Keratinocyte (primary cell): ENCODE measurements at regions not wholly inside any gene's neighbourhood (a gene's known extent, or its start where the extent isn't known, plus 50 kb on each side); places are given as distances from the start of the nearest gene placed in this dataset.

Experiments used
- DNase-seq: peaks from one replicate; pipeline ENCODE4 v3.0.0-alpha.2; 2011; ENCODE audit warnings: low read depth, missing footprints, low spot score
- FAIRE-seq: peaks from 2 replicates; lab custom pipeline; 2011; peaks lifted over from hg19 to GRCh38; lab: Jason Lieb, UNC
- H2AFZ ChIP-seq: 2 replicates; pipeline ENCODE4 v1.6.0; 2012; ENCODE audit warnings: low read length, control low read depth, inconsistent platforms; ENCODE audit not compliant: control insufficient read depth
- H3K27ac ChIP-seq: 2 replicates; pipeline ENCODE4 v1.5.1; 2011; ENCODE audit warnings: low read length; ENCODE audit not compliant: control insufficient read depth, insufficient read depth
- H3K27me3 ChIP-seq: 3 replicates; pipeline ENCODE4 v1.6.0; 2011; ENCODE audit warnings: low read length; ENCODE audit not compliant: control insufficient read depth, insufficient read depth; ENCODE audit errors: extremely low read depth
- H3K36me3 ChIP-seq, 2 experiments: 2 replicates in 1 of 2; 3 replicates in 1 of 2; pipeline ENCODE4 v1.5.1; 2011; ENCODE audit warnings: low read length in 2 of 2, mild to moderate bottlenecking in 1 of 2; ENCODE audit not compliant: control insufficient read depth in 2 of 2, insufficient read depth in 2 of 2; ENCODE audit errors: extremely low read depth in 1 of 2
- H3K4me1 ChIP-seq: 3 replicates; pipeline ENCODE4 v1.5.1; 2011; ENCODE audit warnings: low read length; ENCODE audit not compliant: control insufficient read depth, insufficient read depth; ENCODE audit errors: extremely low read depth
- H3K4me2 ChIP-seq: 3 replicates; pipeline ENCODE4 v1.6.0; 2011; ENCODE audit warnings: low read depth, low read length; ENCODE audit not compliant: control insufficient read depth, insufficient read depth; ENCODE audit errors: extremely low read depth
- H3K4me3 ChIP-seq, 3 experiments: fragments of 200-600 bp in 1 of 3; sonication (generic) in 1 of 3; 2 replicates in 2 of 3; 3 replicates in 1 of 3; pipeline ENCODE4 v1.5.1; 2011 to 2016; ENCODE audit warnings: low read length in 3 of 3, mild to moderate bottlenecking in 3 of 3, control low read depth in 2 of 3, inconsistent platforms in 1 of 3, low read depth in 1 of 3, mixed read lengths in 1 of 3, mixed run types in 1 of 3, moderate library complexity in 1 of 3; ENCODE audit not compliant: control insufficient read depth in 2 of 3, insufficient read depth in 2 of 3; ENCODE audit errors: extremely low read depth in 1 of 3
- H3K79me2 ChIP-seq: 2 replicates; pipeline ENCODE4 v1.6.0; 2012; ENCODE audit warnings: low read length; ENCODE audit not compliant: control insufficient read depth, insufficient read depth
- H3K9ac ChIP-seq: 3 replicates; pipeline ENCODE4 v1.6.0; 2011; ENCODE audit warnings: low read length; ENCODE audit not compliant: control insufficient read depth, insufficient read depth; ENCODE audit errors: extremely low read depth
- H3K9me1 ChIP-seq: 3 replicates; pipeline ENCODE4 v1.6.0; 2011; ENCODE audit warnings: low read length; ENCODE audit not compliant: control insufficient read depth, insufficient read depth; ENCODE audit errors: extremely low read depth
- H3K9me3 ChIP-seq: 2 replicates; pipeline ENCODE4 v1.5.1; 2012; ENCODE audit warnings: low read depth, low read length; ENCODE audit not compliant: control insufficient read depth
- H4K20me1 ChIP-seq: 3 replicates; pipeline ENCODE4 v1.6.0; 2011; ENCODE audit warnings: low read length; ENCODE audit not compliant: control insufficient read depth, insufficient read depth; ENCODE audit errors: extremely low read depth
- CTCF ChIP-seq, 3 experiments: IDR thresholded peaks in 1 of 3; conservative IDR thresholded peaks in 1 of 3; optimal IDR thresholded peaks in 1 of 3; 2 replicates in 2 of 3; 3 replicates in 1 of 3; pipeline versions ENCODE3 to v1.5.1; 2011; ENCODE audit warnings: low read length in 3 of 3, mild to moderate bottlenecking in 3 of 3, moderate library complexity in 2 of 3, control low read depth in 1 of 3, inconsistent platforms in 1 of 3; ENCODE audit not compliant: insufficient read depth in 2 of 3; ENCODE audit errors: extremely low read depth in 1 of 3
- EZH2 ChIP-seq: IDR thresholded peaks from one replicate; pipeline ENCODE4 v1.6.1; 2012; ENCODE audit warnings: inconsistent platforms, mild to moderate bottlenecking, low read length, moderate library complexity
- dilution Hi-C: fragments of 300-500 bp; cut with MboI; formaldehyde crosslinking; loops from one replicate; pipeline ENCODE4 v1.7.0; 2020; ENCODE audit warnings: low sequenced_read_pairs; ENCODE audit not compliant: extremely low pct_ligation_motif_present

- no peaks in the 10 kb centered on the region for H3K79me2 ChIP-seq
- no peaks in the 10 kb centered on the region for H3K4me1 ChIP-seq
- H3K4me2 ChIP-seq, result no peak overlapping the region
- no peak overlapping the region for H3K9ac ChIP-seq
- no peak overlapping the region for H3K4me3 ChIP-seq
- no peaks in the 10 kb centered on the region for H4K20me1 ChIP-seq
- TF ChIP-seq CTCF (optimal IDR thresholded peaks at IDR 0.05 in 1 of 3, IDR thresholded peaks at IDR 0.05 in 1 of 3, conservative IDR thresholded peaks at IDR 0.05 in 1 of 3; ENCODE audit: extremely low read depth in 1 of 3, insufficient read depth in 2 of 3, low read length in 3 of 3) (no peak), EZH2 (no peak)
- no peak for DNase-seq
- H3K27me3 ChIP-seq, result no peaks in the 10 kb centered on the region
- no peak for FAIRE-seq
- no peak overlapping the region for H3K27ac ChIP-seq
- H3K36me3 ChIP-seq, result no peaks in the 10 kb centered on the region
- H2AFZ ChIP-seq, result no peak overlapping the region
- no peaks in the 10 kb centered on the region for H3K9me1 ChIP-seq
- dilution Hi-C loops, result no loop called here
- no peaks in the 10 kb centered on the region for H3K9me3 ChIP-seq
Measured at GRCh38 chr16:59204589-59204988, 470.5 kb upstream of the GOT2 start.

DNA sequence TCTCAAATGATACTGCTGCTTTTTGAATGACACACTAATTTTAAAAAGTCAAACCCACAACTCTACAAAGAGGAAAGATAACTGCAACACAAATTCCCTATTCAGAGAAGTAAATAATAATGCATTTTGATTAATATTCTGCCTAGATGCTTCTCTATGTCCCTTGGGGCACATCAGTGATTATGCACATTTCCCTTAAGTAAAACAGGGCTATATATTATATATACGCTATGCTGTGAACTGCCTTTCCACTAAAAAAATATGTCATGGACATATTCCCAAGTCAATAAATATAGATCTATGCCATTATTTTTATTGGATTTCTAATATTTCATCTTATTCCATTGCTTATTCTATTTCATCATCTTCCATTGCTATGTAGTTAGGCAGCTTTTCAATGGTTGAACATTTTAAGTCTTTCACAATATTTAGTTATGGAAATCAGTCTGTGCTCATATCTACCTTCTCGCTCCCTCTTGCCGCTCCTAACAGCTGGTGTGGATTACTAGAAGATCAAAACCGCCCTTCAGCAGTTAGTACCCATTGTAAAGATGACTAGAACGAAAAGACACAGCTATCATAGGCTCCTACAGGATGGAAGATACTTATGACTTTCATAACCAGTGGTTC is 468.2 kb upstream of the GOT2 start:
- dilution Hi-C loops, result no loop called here
- Histone ChIP-seq H3K79me2 (no peaks in the 10 kb centered on the region), H3K36me3 (no peaks in the 10 kb centered on the region), H3K27ac (no peak overlapping the region), H3K4me3 (no peak overlapping the region), H3K9me1 (no peaks in the 10 kb centered on the region), H3K27me3 (no peaks in the 10 kb centered on the region), H3K4me1 (no peaks in the 10 kb centered on the region), H3K9ac (no peak overlapping the region), H2AFZ (no peak overlapping the region), H3K9me3 (no peaks in the 10 kb centered on the region), H3K4me2 (no peak overlapping the region), H4K20me1 (no peaks in the 10 kb centered on the region)
- TF ChIP-seq CTCF (optimal IDR thresholded peaks at IDR 0.05 in 1 of 3, IDR thresholded peaks at IDR 0.05 in 1 of 3, conservative IDR thresholded peaks at IDR 0.05 in 1 of 3; ENCODE audit: extremely low read depth in 1 of 3, insufficient read depth in 2 of 3, low read length in 3 of 3) (no peak), EZH2 (no peak)
- FAIRE-seq (no peak), DNase-seq (no peak)
